SU-DHL-6 (cell line): ENCODE measurements at regions not wholly inside any gene's neighbourhood (a gene's known extent, or its start where the extent isn't known, plus 50 kb on each side); places are given as distances from the start of the nearest gene placed in this dataset.

Source experiments
- EZH2phosphoT487 ChIP-seq: fragments of 200-600 bp; sonication (generic), shearing (Covaris generic); conservative IDR thresholded peaks from 2 replicates; pipeline ENCODE4 v1.6.1; 2018; ENCODE audit warnings: mild to moderate bottlenecking, antibody characterized with exemption, low read length, moderate library complexity, mixed read lengths
- TF ChIP-seq, protein P1 (sequence below): fragments of 200-600 bp; sonication (generic); IDR thresholded peaks from one replicate; pipeline ENCODE4 v1.5.1; 2017; ENCODE audit warnings: antibody characterized with exemption, mild to moderate bottlenecking, low read length, moderate library complexity; ENCODE audit not compliant: insufficient read depth, poor library complexity, severe bottlenecking

DNA sequence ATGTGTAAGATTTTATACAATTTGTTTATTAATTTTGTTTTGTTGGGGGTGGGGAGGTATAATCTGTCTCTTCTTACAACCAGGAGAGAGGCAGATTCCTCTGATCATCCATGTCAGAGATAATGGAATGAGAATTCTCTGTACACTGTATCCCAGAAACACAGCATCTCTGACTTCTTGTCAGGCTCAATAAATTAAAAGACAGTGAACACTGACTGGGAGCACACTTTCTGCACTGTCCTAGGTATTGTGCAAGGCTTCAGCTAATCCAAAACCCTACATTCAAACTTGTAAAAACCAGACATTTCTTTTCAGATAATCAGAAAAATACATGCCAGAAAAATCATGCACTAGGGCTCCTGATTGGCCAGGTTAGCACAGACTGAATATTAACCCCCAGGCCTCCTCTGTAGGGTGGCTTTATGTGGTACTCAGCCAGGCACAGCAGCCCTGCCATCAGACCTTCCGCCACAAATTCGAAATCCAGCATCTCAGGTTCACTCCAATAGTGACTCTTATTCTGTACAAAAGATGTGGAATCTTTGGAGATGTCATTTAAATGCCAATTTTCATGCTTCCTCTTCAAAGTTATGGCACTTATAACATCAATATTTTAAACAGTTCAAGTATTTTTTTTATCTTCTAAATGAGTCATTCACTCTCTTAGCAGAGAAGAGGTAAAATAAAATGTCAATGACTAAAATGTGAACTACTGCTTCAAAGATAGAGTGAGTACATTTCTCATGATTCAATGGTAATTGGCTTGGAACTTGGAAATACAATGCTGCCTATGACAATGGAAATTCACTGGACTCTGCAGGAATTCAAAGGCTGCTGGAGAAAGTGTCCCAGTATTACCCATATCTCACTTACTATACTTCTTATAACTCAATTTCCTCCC, 211.5 kb downstream of the KLF12 start:
- TF ChIP-seq, protein P1, sequence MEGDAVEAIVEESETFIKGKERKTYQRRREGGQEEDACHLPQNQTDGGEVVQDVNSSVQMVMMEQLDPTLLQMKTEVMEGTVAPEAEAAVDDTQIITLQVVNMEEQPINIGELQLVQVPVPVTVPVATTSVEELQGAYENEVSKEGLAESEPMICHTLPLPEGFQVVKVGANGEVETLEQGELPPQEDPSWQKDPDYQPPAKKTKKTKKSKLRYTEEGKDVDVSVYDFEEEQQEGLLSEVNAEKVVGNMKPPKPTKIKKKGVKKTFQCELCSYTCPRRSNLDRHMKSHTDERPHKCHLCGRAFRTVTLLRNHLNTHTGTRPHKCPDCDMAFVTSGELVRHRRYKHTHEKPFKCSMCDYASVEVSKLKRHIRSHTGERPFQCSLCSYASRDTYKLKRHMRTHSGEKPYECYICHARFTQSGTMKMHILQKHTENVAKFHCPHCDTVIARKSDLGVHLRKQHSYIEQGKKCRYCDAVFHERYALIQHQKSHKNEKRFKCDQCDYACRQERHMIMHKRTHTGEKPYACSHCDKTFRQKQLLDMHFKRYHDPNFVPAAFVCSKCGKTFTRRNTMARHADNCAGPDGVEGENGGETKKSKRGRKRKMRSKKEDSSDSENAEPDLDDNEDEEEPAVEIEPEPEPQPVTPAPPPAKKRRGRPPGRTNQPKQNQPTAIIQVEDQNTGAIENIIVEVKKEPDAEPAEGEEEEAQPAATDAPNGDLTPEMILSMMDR, result no peak
- TF ChIP-seq EZH2phosphoT487, result no peak
